ENCODE measurements at regions not wholly inside any gene's neighbourhood (a gene's known extent, or its start where the extent isn't known, plus 50 kb on each side); places are given as distances from the start of the nearest gene placed in this dataset.
"Not testable (repeated sequence)": the region's sequence is repeated elsewhere in the genome, so short reads cannot be mapped to it uniquely, and the experiment has no call there.

- DNase-seq (ENCODE audit: low spot score) = no peak
- no peak for TF ChIP-seq CTCF (IDR thresholded peaks at IDR 0.05; ENCODE audit: extremely low read depth, insufficient read depth, missing control alignments)
- in situ Hi-C loops (cut with MboI; ENCODE audit: low pct_unique_long_range_greater_than_20kb, low sequenced_read_pairs, unreplicated experiment) = no loop called here
These were observed 309.1 kb upstream of the MAP2 start for GRCh38 chr2:209114588-209115240.

- in situ Hi-C loops (cut with MboI; ENCODE audit: low pct_unique_long_range_greater_than_20kb, low sequenced_read_pairs, unreplicated experiment) = no loop called here
- no peak for TF ChIP-seq CTCF (IDR thresholded peaks at IDR 0.05; ENCODE audit: extremely low read depth, insufficient read depth, missing control alignments)
- no peak for DNase-seq (ENCODE audit: low spot score)
These were observed 302.2 kb upstream of the MAP2 start for GRCh38 chr2:209121691-209122090.

- in situ Hi-C loops (cut with MboI; ENCODE audit: low pct_unique_long_range_greater_than_20kb, low sequenced_read_pairs, unreplicated experiment) = no loop called here
- TF ChIP-seq CTCF (IDR thresholded peaks at IDR 0.05; ENCODE audit: extremely low read depth, insufficient read depth, missing control alignments) = no peak
- DNase-seq (ENCODE audit: low spot score) = no peak
These were observed 298.6 kb upstream of the MAP2 start for GRCh38 chr2:209125291-209125690.

- in situ Hi-C loops (cut with MboI; ENCODE audit: low pct_unique_long_range_greater_than_20kb, low sequenced_read_pairs, unreplicated experiment) = no loop called here
- no peak for DNase-seq (ENCODE audit: low spot score)
- no peak for TF ChIP-seq CTCF (IDR thresholded peaks at IDR 0.05; ENCODE audit: extremely low read depth, insufficient read depth, missing control alignments)
These were observed 285.8 kb upstream of the MAP2 start for GRCh38 chr2:209138079-209138478.

GRCh38 chr2:209141142-209141541, 282.7 kb upstream of the MAP2 start:
- DNase-seq (ENCODE audit: low spot score) = no peak
- in situ Hi-C loops (cut with MboI; ENCODE audit: low pct_unique_long_range_greater_than_20kb, low sequenced_read_pairs, unreplicated experiment) = no loop called here
- TF ChIP-seq CTCF (IDR thresholded peaks at IDR 0.05; ENCODE audit: extremely low read depth, insufficient read depth, missing control alignments) = no peak

- no peak for DNase-seq (ENCODE audit: low spot score)
- in situ Hi-C loops (cut with MboI; ENCODE audit: low pct_unique_long_range_greater_than_20kb, low sequenced_read_pairs, unreplicated experiment) = no loop called here
- TF ChIP-seq CTCF (IDR thresholded peaks at IDR 0.05; ENCODE audit: extremely low read depth, insufficient read depth, missing control alignments) = no peak
These were observed 282.0 kb upstream of the MAP2 start for GRCh38 chr2:209141818-209142217.

- DNase-seq (ENCODE audit: low spot score); in situ Hi-C loops (cut with MboI; ENCODE audit: low pct_unique_long_range_greater_than_20kb, low sequenced_read_pairs, unreplicated experiment): not testable (repeated sequence)
These were observed 278.6 kb upstream of the MAP2 start for GRCh38 chr2:209145220-209145691.

Data from GM13977 (cell line).